Kidney (tissue), 13 donors: ENCODE measurements at regions not wholly inside any gene's neighbourhood (a gene's known extent, or its start where the extent isn't known, plus 50 kb on each side); places are given as distances from the start of the nearest gene placed in this dataset.

ENCODE experiments used
- DNase-seq, 5 donors: peaks; one replicate each; pipeline ENCODE4 v3.0.0-alpha.2; 2013 to 2020
- FAIRE-seq: peaks from 2 replicates; lab custom pipeline; 2012; peaks lifted over from hg19 to GRCh38; lab: Jason Lieb, UNC
- H3K27ac ChIP-seq, 2 donors: one replicate each; pipeline ENCODE4 v1.7.0; 2013; ENCODE audit warnings: low read depth in 2 of 2, low read length in 2 of 2, inconsistent platforms in 1 of 2
- H3K27me3 ChIP-seq: one replicate; pipeline ENCODE4 v1.7.1; 2013; ENCODE audit warnings: low read length, inconsistent platforms; ENCODE audit not compliant: control insufficient read depth, insufficient read depth
- H3K36me3 ChIP-seq, 3 donors: one replicate each; pipeline versions ENCODE4 v1.7.0 to v1.7.1; 2013; ENCODE audit warnings: low read length in 3 of 3, control low read depth in 1 of 3, inconsistent platforms in 1 of 3; ENCODE audit not compliant: insufficient read depth in 3 of 3, control insufficient read depth in 2 of 3
- H3K4me1 ChIP-seq, 3 donors: one replicate each; pipeline versions ENCODE4 v1.7.0 to v1.7.1; 2013; ENCODE audit warnings: low read length in 3 of 3, inconsistent platforms in 1 of 3, low read depth in 1 of 3; ENCODE audit not compliant: control insufficient read depth in 2 of 3, insufficient read depth in 2 of 3
- H3K4me3 ChIP-seq, 3 donors: one replicate each; pipeline versions ENCODE4 v1.7.0 to v1.8.1; 2013; ENCODE audit warnings: low read length in 3 of 3, control low read depth in 1 of 3, inconsistent platforms in 1 of 3
- H3K9ac ChIP-seq, 3 donors: one replicate each; pipeline versions ENCODE4 v1.7.0 to v1.7.1; 2013; ENCODE audit warnings: low read length in 3 of 3, control low read depth in 1 of 3, inconsistent platforms in 1 of 3
- H3K9me3 ChIP-seq, 3 donors: one replicate each; pipeline versions ENCODE4 v1.7.0 to v1.7.1; 2013; ENCODE audit warnings: low read length in 3 of 3, control low read depth in 1 of 3, inconsistent platforms in 1 of 3; ENCODE audit not compliant: control insufficient read depth in 2 of 3, insufficient read depth in 1 of 3
- intact Hi-C: fragments of 100-400 bp; cut with DNase I; formaldehyde crosslinking; loops from one replicate; pipeline ENCODE4 v1.11.1; 2022
- TF ChIP-seq, protein P1 (sequence below): IDR thresholded peaks from 3 replicates; pipeline ENCODE4 v1.5.1; 2012; ENCODE audit warnings: mild to moderate bottlenecking, moderate library complexity, borderline replicate concordance; ENCODE audit not compliant: insufficient read depth; ENCODE audit errors: extremely low read depth
- donor health status: control.
- donor health status: control.
- donor health status: control.
- donor health status: control.
- donor health status: control.
- donor health status: DM: yes; HTN: yes; CAD: no.
- donor health status: Normal renal cell carcinoma (clear cell type).

DNA sequence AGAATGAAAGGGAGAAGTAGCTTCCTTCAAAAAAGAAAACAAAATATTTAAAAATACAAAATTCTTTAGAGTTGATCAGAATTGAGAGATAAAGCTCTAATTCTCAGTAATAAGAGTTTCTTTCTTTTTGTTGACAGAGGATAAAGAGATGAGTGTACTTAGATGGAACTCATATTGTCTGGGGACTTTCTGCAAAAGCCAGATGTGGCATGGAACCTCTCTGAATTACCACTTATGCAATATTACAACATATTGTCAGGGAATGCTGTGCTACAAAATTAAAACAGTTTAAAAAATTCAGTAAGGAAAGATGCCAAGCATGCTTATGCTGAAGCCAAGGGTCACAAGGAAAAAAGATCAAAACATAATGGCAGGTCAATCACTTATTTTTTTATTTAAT lies 386.6 kb upstream of the LRATD1 start:
- Histone ChIP-seq H3K9me3 (no peaks in the 10 kb centered on the region), H3K4me1 (no peaks in the 10 kb centered on the region)
- FAIRE-seq, result no peak

DNA sequence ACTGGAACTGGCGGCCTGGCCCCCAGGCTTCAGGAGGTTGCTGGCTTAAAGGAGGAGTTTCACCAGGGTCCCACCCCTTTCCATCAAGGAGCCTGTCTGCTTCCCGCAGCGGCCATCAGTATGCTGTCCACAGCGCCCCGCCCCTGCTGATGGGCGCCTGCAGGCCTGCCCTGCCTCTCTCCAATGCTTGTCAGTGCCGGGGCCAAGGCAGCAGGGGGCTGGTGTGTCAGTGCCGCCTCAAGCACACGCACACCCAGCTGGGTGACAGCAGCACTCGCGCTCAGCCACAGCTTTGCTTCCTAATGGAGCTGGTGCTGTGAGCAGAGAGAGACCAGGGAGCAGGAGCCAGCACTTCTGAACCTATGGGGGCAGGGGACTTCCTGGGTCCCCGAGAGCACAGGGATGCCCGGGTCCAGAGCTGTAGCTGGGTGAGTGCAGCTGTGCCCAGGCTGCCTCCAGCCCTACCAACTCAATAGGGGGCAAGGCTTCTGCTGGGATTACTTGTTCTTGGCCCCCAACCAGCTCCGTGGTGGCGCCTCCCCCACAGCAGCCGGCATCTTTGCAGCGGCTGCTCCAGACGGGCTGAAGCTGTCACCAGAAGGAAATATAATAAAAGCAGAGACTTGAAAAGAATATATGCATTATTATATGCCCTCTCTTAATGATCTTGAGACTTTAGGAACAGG lies 377.2 kb upstream of the LRATD1 start:
- no peaks in the 10 kb centered on the region for H3K9me3 ChIP-seq
- no peaks in the 10 kb centered on the region for H3K27me3 ChIP-seq
- no peaks in the 10 kb centered on the region for H3K4me1 ChIP-seq
- no peak overlapping the region for H3K9ac ChIP-seq
- intact Hi-C loops, result no loop called here
- no peaks in the 10 kb centered on the region for H3K36me3 ChIP-seq
- TF ChIP-seq, protein P1, sequence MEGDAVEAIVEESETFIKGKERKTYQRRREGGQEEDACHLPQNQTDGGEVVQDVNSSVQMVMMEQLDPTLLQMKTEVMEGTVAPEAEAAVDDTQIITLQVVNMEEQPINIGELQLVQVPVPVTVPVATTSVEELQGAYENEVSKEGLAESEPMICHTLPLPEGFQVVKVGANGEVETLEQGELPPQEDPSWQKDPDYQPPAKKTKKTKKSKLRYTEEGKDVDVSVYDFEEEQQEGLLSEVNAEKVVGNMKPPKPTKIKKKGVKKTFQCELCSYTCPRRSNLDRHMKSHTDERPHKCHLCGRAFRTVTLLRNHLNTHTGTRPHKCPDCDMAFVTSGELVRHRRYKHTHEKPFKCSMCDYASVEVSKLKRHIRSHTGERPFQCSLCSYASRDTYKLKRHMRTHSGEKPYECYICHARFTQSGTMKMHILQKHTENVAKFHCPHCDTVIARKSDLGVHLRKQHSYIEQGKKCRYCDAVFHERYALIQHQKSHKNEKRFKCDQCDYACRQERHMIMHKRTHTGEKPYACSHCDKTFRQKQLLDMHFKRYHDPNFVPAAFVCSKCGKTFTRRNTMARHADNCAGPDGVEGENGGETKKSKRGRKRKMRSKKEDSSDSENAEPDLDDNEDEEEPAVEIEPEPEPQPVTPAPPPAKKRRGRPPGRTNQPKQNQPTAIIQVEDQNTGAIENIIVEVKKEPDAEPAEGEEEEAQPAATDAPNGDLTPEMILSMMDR, result no peak
- H3K27ac ChIP-seq, result no peak overlapping the region
- FAIRE-seq (no peak), DNase-seq (peak in 1 of 5 donors; percentile 59)
- no peak overlapping the region for H3K4me3 ChIP-seq

More for the DNA sequence above, 386.6 kb upstream of the LRATD1 start:
- intact Hi-C loops, result no loop called here
- Histone ChIP-seq H3K27ac (no peak overlapping the region), H3K36me3 (no peaks in the 10 kb centered on the region), H3K27me3 (no peaks in the 10 kb centered on the region), H3K9ac (no peak overlapping the region), H3K4me3 (no peak overlapping the region)
- TF ChIP-seq, protein P1, result no peak
- DNase-seq, result no peak

DNA sequence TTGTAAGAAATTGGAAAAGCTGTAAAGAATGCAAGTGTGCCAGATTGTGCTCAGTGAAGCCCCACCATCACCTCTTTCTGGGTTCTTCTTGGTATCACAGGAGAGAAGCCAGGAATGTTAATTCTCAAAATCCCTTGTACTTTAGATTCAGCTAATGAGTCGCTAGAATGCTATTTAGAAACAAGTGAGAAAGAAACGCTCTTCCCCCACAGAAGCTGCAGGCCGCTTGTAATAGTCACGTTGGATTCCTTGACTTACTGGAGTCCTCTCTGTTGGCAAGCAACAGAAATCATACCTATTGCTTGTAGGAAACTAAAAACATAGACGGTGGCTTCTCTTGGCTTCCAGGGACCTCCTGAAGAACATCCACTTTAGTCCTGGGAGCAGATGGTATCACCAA lies 375.6 kb upstream of the LRATD1 start:
- TF ChIP-seq, protein P1, result no peak
- Histone ChIP-seq H3K9ac (no peak overlapping the region), H3K27me3 (no peaks in the 10 kb centered on the region), H3K4me3 (no peak overlapping the region), H3K4me1 (no peaks in the 10 kb centered on the region), H3K36me3 (no peaks in the 10 kb centered on the region), H3K27ac (no peak overlapping the region), H3K9me3 (no peaks in the 10 kb centered on the region)
- no peak for FAIRE-seq
- no peak for DNase-seq
- intact Hi-C loops, result no loop called here
